Fibroblast of skin of scalp (primary cell): ENCODE measurements at regions not wholly inside any gene's neighbourhood (a gene's known extent, or its start where the extent isn't known, plus 50 kb on each side); places are given as distances from the start of the nearest gene placed in this dataset.
"Not testable (repeated sequence)": the region's sequence is repeated elsewhere in the genome, so short reads cannot be mapped to it uniquely, and the experiment has no call there.

Source experiments
- DNase-seq: peaks from one replicate; pipeline ENCODE4 v3.0.0-alpha.2; 2013

- no peak for DNase-seq
These were observed 717.2 kb downstream of the TRIB2 start for GRCh38 chr2:13433954-13434353.

- not testable (repeated sequence) for DNase-seq
These were observed 727.0 kb downstream of the TRIB2 start for GRCh38 chr2:13443554-13444261.

GRCh38 chr2:13462464-13462863 lies 745.7 kb downstream of the TRIB2 start:
- no peak for DNase-seq

DNA sequence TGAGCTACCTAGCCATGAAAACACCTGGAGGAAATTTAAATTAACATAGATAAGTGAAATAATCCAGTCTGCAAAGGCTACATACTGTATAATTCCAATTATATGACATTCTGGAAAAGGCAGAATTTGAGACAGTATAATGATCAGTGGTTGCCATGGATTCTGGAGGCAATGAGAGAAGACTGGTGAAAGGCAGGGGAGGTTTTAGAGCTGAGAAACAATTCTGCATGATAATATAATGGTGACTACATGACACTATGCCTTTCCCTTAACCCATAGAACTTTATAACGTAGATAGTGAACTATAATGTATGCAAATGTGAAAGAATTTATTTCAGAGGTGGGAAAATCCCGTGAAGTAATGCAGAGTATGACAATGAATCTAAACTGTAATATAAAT lies 749.3 kb downstream of the TRIB2 start:
- DNase-seq = no peak

GRCh38 chr2:13474538-13474937 lies 757.8 kb downstream of the TRIB2 start:
- DNase-seq = no peak

DNA sequence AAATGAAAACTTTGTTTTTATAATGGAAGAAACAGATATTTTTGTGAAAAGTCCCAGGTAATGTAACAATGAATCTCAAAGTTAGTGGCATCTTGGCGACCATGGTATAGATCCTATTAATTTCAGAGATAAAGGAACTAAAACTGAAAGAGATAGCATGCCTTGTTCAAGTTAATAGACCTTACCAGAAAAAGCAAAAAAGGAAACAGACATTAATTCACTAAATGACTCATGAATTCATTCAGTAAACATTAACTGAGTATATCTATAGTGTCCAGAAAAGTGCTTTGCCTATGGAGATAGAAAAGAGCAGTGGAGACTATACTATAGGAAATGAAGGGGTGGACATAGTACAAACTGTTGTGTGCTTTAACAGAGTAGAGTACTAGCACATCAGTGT lies 763.3 kb downstream of the TRIB2 start:
- DNase-seq = no peak

- DNase-seq = no peak
These were observed 764.5 kb downstream of the TRIB2 start for GRCh38 chr2:13481201-13481600.

- DNase-seq = no peak
These were observed 768.5 kb downstream of the TRIB2 start for GRCh38 chr2:13485256-13485655.

GRCh38 chr2:13488965-13489364 lies 772.2 kb downstream of the TRIB2 start:
- no peak for DNase-seq

GRCh38 chr2:13492262-13492661 lies 775.5 kb downstream of the TRIB2 start:
- no peak for DNase-seq

DNA sequence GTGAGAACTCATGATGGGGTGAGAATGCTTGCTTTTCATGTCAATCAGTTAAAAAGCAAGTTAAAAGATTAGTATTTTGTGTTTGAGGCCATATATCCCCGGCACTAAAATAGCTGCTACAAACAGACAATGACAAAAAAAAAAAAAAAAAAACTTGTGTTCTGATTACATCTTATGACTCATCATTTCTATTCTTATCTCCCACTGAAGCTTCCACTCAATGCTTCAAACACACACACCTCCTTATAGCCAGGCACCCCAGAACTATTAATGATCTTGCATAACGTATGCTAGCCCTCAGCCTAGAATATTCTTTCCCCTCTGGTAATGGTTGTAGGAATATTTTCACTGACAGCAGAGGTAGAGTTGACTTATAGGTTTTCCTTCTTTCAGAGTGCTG lies 778.3 kb downstream of the TRIB2 start:
- DNase-seq = no peak

GRCh38 chr2:13504808-13505207 lies 788.1 kb downstream of the TRIB2 start:
- DNase-seq = no peak

GRCh38 chr2:13508671-13509070 lies 791.9 kb downstream of the TRIB2 start:
- DNase-seq = no peak

GRCh38 chr2:13515254-13515653 lies 798.5 kb downstream of the TRIB2 start:
- DNase-seq = no peak

- DNase-seq = no peak
These were observed 805.4 kb downstream of the TRIB2 start for GRCh38 chr2:13522096-13522495.

- DNase-seq = no peak
These were observed 806.4 kb downstream of the TRIB2 start for GRCh38 chr2:13522917-13523821.

GRCh38 chr2:13524492-13524891 lies 807.8 kb downstream of the TRIB2 start:
- no peak for DNase-seq

DNA sequence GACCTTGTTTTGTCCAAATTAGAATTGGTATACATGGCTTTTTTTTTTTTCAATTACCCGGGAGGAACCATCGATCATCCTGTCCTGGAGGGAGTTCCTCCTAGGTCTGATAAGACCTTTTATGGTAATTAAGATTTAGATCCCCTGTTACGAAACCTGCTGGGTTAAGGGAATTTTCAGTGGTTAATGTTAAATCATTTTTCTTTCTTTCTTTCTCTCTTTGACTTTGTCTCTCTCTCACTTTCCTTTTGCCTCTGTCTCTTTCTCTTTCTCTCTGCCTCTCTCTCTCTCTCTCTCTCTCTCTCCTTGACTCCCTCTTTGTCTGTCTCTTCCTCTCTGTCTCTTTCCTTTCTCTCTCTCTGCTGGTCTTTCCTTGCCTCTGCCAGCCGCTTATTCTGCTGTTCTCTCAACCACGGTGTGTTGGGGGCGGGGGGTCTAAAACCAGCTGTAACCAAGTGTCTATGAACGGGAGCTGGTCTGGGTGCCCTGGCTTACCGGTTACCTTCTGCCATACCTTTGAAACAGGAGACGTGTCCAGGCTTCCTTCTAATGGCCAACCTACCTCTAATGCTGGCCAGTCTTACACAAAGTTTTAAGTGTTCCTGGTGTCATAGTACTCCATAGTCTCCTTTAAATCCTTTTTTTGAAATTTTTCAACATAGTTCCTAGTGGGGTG lies 815.1 kb downstream of the TRIB2 start:
- not testable (repeated sequence) for DNase-seq

DNA sequence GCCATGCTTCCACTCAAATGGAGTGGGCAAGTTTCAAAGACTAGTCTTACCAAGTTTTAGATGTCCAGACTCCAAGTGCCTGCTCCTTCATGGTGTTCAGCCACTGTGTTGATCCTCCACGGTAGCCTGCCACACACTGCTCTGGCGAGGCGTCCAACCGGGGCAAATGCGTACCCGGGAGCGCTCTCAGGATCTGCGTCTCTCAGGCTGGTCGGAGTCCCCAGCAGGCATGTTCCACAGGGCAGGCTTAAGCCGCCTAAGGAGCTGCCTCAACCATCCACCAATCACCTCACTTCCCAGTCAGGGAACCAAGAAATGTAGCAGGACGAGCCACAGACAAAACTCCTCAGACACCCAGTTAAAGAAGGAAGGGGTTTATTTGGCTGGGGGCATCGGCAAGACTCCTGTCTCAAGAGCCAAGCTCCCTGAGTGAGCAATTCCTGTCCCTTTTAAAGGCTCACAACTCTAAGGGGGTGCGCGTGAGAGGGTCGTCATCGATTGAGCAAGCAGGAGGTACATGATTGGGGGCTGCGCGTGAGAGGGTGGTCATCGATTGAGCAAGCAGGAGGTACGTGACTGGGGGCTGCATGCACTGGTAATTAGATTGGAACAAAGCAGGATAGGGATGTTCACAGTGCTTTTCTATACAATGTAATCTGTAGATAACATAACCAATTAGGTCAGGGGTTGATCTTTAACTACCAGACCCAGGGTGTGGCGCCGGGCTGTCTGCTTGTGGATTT lies 816.2 kb downstream of the TRIB2 start:
- not testable (repeated sequence) for DNase-seq

GRCh38 chr2:13533524-13533922 lies 816.8 kb downstream of the TRIB2 start:
- DNase-seq = no peak

GRCh38 chr2:13536941-13537340 lies 820.2 kb downstream of the TRIB2 start:
- no peak for DNase-seq

- no peak for DNase-seq
These were observed 821.1 kb downstream of the TRIB2 start for GRCh38 chr2:13537771-13538349.
